ENCODE measurements at regions not wholly inside any gene's neighbourhood (a gene's known extent, or its start where the extent isn't known, plus 50 kb on each side); places are given as distances from the start of the nearest gene placed in this dataset.

GRCh38 chr10:71158902-71159301, 53.5 kb upstream of the UNC5B start:
- no peak for DNase-seq

- no peak for DNase-seq
Observed at GRCh38 chr10:71159892-71160291, 52.5 kb upstream of the UNC5B start.

DNA sequence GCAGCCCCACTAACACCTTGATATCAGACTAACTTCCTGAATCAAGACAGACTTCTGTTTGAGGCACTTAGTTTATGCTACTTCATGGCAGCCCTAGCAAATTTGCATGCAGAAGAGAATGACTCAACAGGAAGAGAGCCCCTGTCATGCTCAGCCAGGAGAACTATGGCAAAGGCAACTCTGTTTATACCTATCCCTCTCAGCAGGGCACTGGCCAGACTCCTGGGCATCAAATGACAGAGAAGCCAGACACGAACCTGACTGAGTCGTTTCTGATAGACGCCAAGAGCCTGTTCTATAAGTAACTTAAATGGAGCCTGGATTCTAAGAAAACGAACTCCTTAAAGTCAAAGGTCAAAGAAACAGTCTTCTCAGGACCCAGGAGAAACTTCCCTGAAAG, 50.9 kb upstream of the UNC5B start:
- no peak for DNase-seq

Measured in stimulated activated CD4-positive, alpha-beta T cell treated with anti-CD3 and anti-CD28 coated beads, Interleukin-1b, Interleukin-23, amount 100 ng/mL, for 48 hours (primary cell).